GM12878 (cell line): ENCODE measurements at regions not wholly inside any gene's neighbourhood (a gene's known extent, or its start where the extent isn't known, plus 50 kb on each side); places are given as distances from the start of the nearest gene placed in this dataset.

Experiments used
- ATAC-seq: fragments of 200-7000 bp; cut with Tn5 transposase; 3 replicates; pipeline ENCODE4 v1.9.1; 2020; ENCODE audit warnings: mild to moderate bottlenecking, moderate library complexity
- BruUV-seq: library from RNA; stranded (reverse); fragments of 400-500 nt; replicated peaks from 2 replicates; lab custom pipeline; 2021; lab: Mats Ljungman, UMichigan
- CTCF ChIA-PET: fragments of 300-600 bp; sonication (Branson Sonifier 250); formaldehyde crosslinking; extraction: SDS; loops from one replicate; lab custom pipeline; 2021; ENCODE audit warnings: inconsistent platforms; lab: Yijun Ruan, JAX
- POLR2A ChIA-PET: fragments of 350-600 bp; formaldehyde crosslinking; extraction: SDS; loops from one replicate; lab custom pipeline; 2021; ENCODE audit warnings: inconsistent platforms; lab: Charles Lee
- RAD21 ChIA-PET: fragments of 300-600 bp; sonication (Branson Sonifier 250); formaldehyde crosslinking; loops from one replicate; lab custom pipeline; 2023; ENCODE audit warnings: antibody characterized with exemption; ENCODE audit not compliant: unreplicated experiment; lab: Charles Lee
- SMC1A ChIA-PET: fragments of 300-600 bp; sonication (Branson Sonifier 250); formaldehyde crosslinking; loops from one replicate; lab custom pipeline; 2023; ENCODE audit not compliant: unreplicated experiment, uncharacterized antibody; lab: Charles Lee
- DNase-seq: peaks from one replicate; pipeline ENCODE4 v3.0.0-alpha.2; 2011; ENCODE audit warnings: low read depth, low spot score
- FAIRE-seq: peaks from 3 replicates; lab custom pipeline; 2011; peaks lifted over from hg19 to GRCh38; lab: Jason Lieb, UNC
- H2AFZ ChIP-seq: 2 replicates; pipeline ENCODE4 v1.6.0; 2011; ENCODE audit warnings: low read depth, low read length, control low read depth; ENCODE audit not compliant: control insufficient read depth
- H3K27ac ChIP-seq: 2 replicates; pipeline ENCODE4 v1.5.1; 2011; ENCODE audit warnings: control low read depth; ENCODE audit not compliant: control insufficient read depth, insufficient read depth
- H3K27me3 ChIP-seq, 2 experiments: replicated peaks in 1 of 2; 2 replicates each; pipeline versions ENCODE4 v1.6.0 to v1.6.1; 2011; ENCODE audit warnings: low read length in 1 of 2; ENCODE audit not compliant: control insufficient read depth in 2 of 2, insufficient read depth in 2 of 2
- H3K36me3 ChIP-seq, 2 experiments: 2 replicates each; pipeline ENCODE4 v1.5.1; 2011; ENCODE audit warnings: low read length in 1 of 2; ENCODE audit not compliant: control insufficient read depth in 2 of 2, insufficient read depth in 2 of 2
- H3K4me1 ChIP-seq: 2 replicates; pipeline ENCODE4 v1.6.1; 2011; ENCODE audit warnings: mild to moderate bottlenecking, low read length, moderate library complexity, mixed read lengths; ENCODE audit not compliant: control insufficient read depth, insufficient read depth
- H3K4me2 ChIP-seq: 2 replicates; pipeline ENCODE4 v1.6.0; 2011; ENCODE audit warnings: control low read depth; ENCODE audit not compliant: control insufficient read depth, insufficient read depth
- H3K4me3 ChIP-seq: fragments of 200-600 bp; sonication (generic); 2 replicates; pipeline ENCODE4 v1.5.1; 2016
- H3K79me2 ChIP-seq: 2 replicates; pipeline ENCODE4 v1.6.0; 2011; ENCODE audit warnings: low read length; ENCODE audit not compliant: control insufficient read depth, insufficient read depth
- H3K9ac ChIP-seq: 2 replicates; pipeline ENCODE4 v1.8.0; 2011; ENCODE audit warnings: low read length, control low read depth, mixed read lengths; ENCODE audit not compliant: control insufficient read depth, insufficient read depth
- H3K9me3 ChIP-seq: replicated peaks from 3 replicates; pipeline ENCODE4 v1.5.1; 2011; ENCODE audit warnings: mild to moderate bottlenecking, low read length; ENCODE audit not compliant: control insufficient read depth, insufficient read depth
- H4K20me1 ChIP-seq: 2 replicates; pipeline ENCODE4 v1.6.0; 2011; ENCODE audit not compliant: control insufficient read depth, insufficient read depth
- ATF2 ChIP-seq: IDR thresholded peaks from 2 replicates; pipeline ENCODE4 v1.6.1; 2012; ENCODE audit warnings: low read length, inconsistent platforms
- CBX5 ChIP-seq: sonication (generic); IDR thresholded peaks from 2 replicates; pipeline ENCODE4 v1.6.1; 2016; ENCODE audit warnings: low read depth, moderate library complexity, mild to moderate bottlenecking, inconsistent platforms
- EED ChIP-seq: sonication (generic); IDR thresholded peaks from 2 replicates; pipeline ENCODE4 v1.6.1; 2016; ENCODE audit warnings: antibody characterized with exemption, low read depth
- ETV6 ChIP-seq, 2 experiments: fragments of 450-650 bp in 1 of 2; IDR thresholded peaks in 1 of 2; conservative IDR thresholded peaks in 1 of 2; 2 replicates each; pipeline ENCODE4 v1.6.1; 2014; ENCODE audit warnings: antibody characterized with exemption in 1 of 2, borderline replicate concordance in 1 of 2, low read depth in 1 of 2, mild to moderate bottlenecking in 1 of 2, moderate library complexity in 1 of 2
- HDAC2 ChIP-seq: fragments of 200-600 bp; sonication (generic); IDR thresholded peaks from 2 replicates; pipeline ENCODE4 v1.6.1; 2017
- IRF3 ChIP-seq: fragments of 450-650 bp; IDR thresholded peaks from 2 replicates; pipeline ENCODE4 v1.6.1; 2014; ENCODE audit warnings: mild to moderate bottlenecking
- IRF4 ChIP-seq: IDR thresholded peaks from 2 replicates; pipeline ENCODE4 v1.6.1; 2011; ENCODE audit warnings: low read depth, low read length
- KAT2A ChIP-seq: conservative IDR thresholded peaks from 2 replicates; pipeline ENCODE4 v1.6.1; 2011; ENCODE audit warnings: low read depth, low read length; ENCODE audit not compliant: control insufficient read depth
- MTA3 ChIP-seq: IDR thresholded peaks from 2 replicates; pipeline ENCODE4 v1.6.1; 2012; ENCODE audit warnings: low read length, inconsistent platforms, borderline replicate concordance
- RAD21 ChIP-seq: IDR thresholded peaks from 2 replicates; pipeline ENCODE4 v1.6.1; 2011; ENCODE audit warnings: mild to moderate bottlenecking, low read depth, low read length, moderate library complexity; ENCODE audit not compliant: insufficient read depth
- RB1 ChIP-seq: fragments of 450-650 bp; formaldehyde crosslinking; IDR thresholded peaks from 2 replicates; pipeline ENCODE4 v1.6.1; 2017; ENCODE audit warnings: mild to moderate bottlenecking, borderline replicate concordance
- SIN3A ChIP-seq: IDR thresholded peaks from 2 replicates; pipeline ENCODE4 v1.6.1; 2012; ENCODE audit warnings: low read depth, low read length, improper control_type of control experiment
- STAT1 ChIP-seq: fragments of 450-650 bp; conservative IDR thresholded peaks from 2 replicates; pipeline ENCODE4 v1.6.1; 2014; ENCODE audit warnings: antibody characterized with exemption, mild to moderate bottlenecking
- TBL1XR1 ChIP-seq: IDR thresholded peaks from 2 replicates; pipeline ENCODE4 v1.6.1; 2012; ENCODE audit warnings: low read depth, low read length, improper control_type of control experiment
- WRNIP1 ChIP-seq: IDR thresholded peaks from 2 replicates; pipeline ENCODE4 v1.6.1; 2011; ENCODE audit warnings: low read depth, low read length, improper control_type of control experiment, borderline replicate concordance
- WGBS: methylation state at CpG from one replicate; pipeline ENCODE4 v1.1.6; 2016; ENCODE audit warnings: low lambda C conversion rate; ENCODE audit not compliant: insufficient replicate concordance, insufficient coverage; ENCODE audit errors: missing lambda C conversion rate; 5-methylcytosine and 5-hydroxymethylcytosine counted together
- in situ Hi-C: fragments of 300-500 bp; cut with MboI; formaldehyde crosslinking; loops from 9 replicates; pipeline ENCODE4 v1.14.3; 2018; ENCODE audit warnings: mixed read lengths
- intact Hi-C: fragments of 100-400 bp; cut with micrococcal nuclease; formaldehyde crosslinking; loops from one replicate; pipeline ENCODE4 v1.14.2; 2022; ENCODE audit not compliant: unreplicated experiment
- TF ChIP-seq, protein P1 (sequence below): IDR thresholded peaks from 2 replicates; pipeline ENCODE4 v1.6.1; 2012; ENCODE audit warnings: improper control_type of control experiment, low read depth, low read length; ENCODE audit not compliant: insufficient replicate concordance

DNA sequence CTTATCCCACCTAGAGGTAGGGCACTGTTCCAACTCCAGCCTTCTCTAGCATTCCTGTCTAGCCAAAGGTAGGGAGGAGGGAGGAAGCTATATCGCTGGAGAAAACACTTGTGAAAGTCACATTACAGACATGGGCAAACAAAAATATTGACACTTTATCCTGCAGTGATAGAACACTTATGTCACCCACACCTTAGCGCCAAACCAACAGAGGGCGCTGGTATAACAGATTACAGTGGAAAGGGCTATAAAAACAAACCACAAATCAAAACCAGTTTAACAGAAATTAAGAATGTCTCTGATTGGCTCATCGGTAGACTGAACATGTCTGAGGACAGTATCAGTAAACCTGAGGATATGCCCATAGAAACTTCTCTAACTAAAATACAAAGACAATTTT, 451.3 kb downstream of the TLL1 start (continued):
- TF ChIP-seq ETV6 (conservative IDR thresholded peaks at IDR 0.05 in 1 of 2, IDR thresholded peaks at IDR 0.05 in 1 of 2; ENCODE audit: borderline replicate concordance in 1 of 2, low read depth in 1 of 2) (no peak), WRNIP1 (no peak), EED (no peak), STAT1 (no peak), RAD21 (peak; percentile 67)

DNA sequence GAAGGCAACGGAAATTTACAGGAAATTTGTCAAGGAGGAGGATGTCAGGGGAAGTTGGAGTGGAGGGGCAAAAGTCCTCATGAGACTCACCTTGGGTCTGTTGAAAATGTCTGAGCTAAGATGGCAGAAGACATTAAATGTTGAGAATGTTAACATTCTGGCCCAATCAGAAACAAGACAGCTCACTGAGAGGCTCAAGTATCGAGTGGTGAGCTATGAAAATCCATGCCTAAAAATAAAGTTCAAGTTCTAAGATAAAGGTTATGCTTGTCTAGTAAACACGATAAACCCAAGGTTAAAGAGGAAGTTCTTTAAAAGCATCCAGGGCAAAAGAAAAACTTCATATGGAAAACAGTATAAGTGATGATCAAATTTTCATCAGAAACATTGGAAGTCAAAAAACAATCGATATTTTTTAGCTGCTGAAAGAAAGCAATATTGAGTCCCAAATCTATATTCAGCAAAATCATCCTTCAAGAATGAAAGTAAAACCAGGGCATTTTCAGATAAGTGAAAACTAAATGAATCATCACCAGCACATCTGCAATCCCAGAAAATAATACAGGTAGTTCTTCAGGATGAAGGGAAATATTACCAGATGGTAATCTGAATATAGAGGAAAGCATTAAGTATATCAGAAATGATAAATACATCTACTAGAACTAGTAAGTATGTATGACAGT, 462.4 kb downstream of the TLL1 start:
- ChIA-PET RAD21 (interaction anchor here (0.7 kb wide), 1 partner anchor 200 kb away, joined by 3 read pairs; no protein-coding TSS in a partner anchor), CTCF (no interaction called here), SMC1A (interaction anchor here (0.6 to 0.7 kb wide), 2 partner anchors 19 to 84 kb away, joined by 3 read pairs; no protein-coding TSS in a partner anchor), POLR2A (no interaction called here)
- H3K27me3 ChIP-seq: no peaks in the 10 kb centered on the region
- ATAC-seq (no peak; the same call in 2 of the 3 replicates), DNase-seq (no peak), FAIRE-seq (no peak)
- H3K36me3 ChIP-seq: no peaks in the 10 kb centered on the region
- no TSS peak for BruUV-seq
- H3K4me2 ChIP-seq: no peak overlapping the region
- H3K9ac ChIP-seq: no peak overlapping the region
- H3K4me1 ChIP-seq: no peaks in the 10 kb centered on the region
- intact Hi-C loops: no loop called here
- H3K4me3 ChIP-seq: no peak overlapping the region
- no peak overlapping the region for H2AFZ ChIP-seq
- H3K27ac ChIP-seq: no peak overlapping the region
- no peaks in the 10 kb centered on the region for H3K79me2 ChIP-seq
- in situ Hi-C loops: no loop called here
- no peaks in the 10 kb centered on the region for H3K9me3 ChIP-seq
- WGBS: 22% methylated on average over 4 of the region's 4 CpGs
- H4K20me1 ChIP-seq: no peaks in the 10 kb centered on the region
- TF ChIP-seq IRF4 (no peak), MTA3 (no peak), TBL1XR1 (no peak), HDAC2 (no peak), CBX5 (no peak), SIN3A (no peak), ATF2 (no peak), KAT2A (no peak), RB1 (no peak), IRF3 (no peak)
- TF ChIP-seq, protein P1, sequence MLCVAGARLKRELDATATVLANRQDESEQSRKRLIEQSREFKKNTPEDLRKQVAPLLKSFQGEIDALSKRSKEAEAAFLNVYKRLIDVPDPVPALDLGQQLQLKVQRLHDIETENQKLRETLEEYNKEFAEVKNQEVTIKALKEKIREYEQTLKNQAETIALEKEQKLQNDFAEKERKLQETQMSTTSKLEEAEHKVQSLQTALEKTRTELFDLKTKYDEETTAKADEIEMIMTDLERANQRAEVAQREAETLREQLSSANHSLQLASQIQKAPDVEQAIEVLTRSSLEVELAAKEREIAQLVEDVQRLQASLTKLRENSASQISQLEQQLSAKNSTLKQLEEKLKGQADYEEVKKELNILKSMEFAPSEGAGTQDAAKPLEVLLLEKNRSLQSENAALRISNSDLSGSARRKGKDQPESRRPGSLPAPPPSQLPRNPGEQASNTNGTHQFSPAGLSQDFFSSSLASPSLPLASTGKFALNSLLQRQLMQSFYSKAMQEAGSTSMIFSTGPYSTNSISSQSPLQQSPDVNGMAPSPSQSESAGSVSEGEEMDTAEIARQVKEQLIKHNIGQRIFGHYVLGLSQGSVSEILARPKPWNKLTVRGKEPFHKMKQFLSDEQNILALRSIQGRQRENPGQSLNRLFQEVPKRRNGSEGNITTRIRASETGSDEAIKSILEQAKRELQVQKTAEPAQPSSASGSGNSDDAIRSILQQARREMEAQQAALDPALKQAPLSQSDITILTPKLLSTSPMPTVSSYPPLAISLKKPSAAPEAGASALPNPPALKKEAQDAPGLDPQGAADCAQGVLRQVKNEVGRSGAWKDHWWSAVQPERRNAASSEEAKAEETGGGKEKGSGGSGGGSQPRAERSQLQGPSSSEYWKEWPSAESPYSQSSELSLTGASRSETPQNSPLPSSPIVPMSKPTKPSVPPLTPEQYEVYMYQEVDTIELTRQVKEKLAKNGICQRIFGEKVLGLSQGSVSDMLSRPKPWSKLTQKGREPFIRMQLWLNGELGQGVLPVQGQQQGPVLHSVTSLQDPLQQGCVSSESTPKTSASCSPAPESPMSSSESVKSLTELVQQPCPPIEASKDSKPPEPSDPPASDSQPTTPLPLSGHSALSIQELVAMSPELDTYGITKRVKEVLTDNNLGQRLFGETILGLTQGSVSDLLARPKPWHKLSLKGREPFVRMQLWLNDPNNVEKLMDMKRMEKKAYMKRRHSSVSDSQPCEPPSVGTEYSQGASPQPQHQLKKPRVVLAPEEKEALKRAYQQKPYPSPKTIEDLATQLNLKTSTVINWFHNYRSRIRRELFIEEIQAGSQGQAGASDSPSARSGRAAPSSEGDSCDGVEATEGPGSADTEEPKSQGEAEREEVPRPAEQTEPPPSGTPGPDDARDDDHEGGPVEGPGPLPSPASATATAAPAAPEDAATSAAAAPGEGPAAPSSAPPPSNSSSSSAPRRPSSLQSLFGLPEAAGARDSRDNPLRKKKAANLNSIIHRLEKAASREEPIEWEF: no peak
